ENCODE measurements at regions not wholly inside any gene's neighbourhood (a gene's known extent, or its start where the extent isn't known, plus 50 kb on each side); places are given as distances from the start of the nearest gene placed in this dataset.

GRCh38 chr3:73243740-73244139 is 182.3 kb downstream of the EBLN2 start:
- TF ChIP-seq CTCF (IDR thresholded peaks at IDR 0.05) (no peak), POLR2A (IDR thresholded peaks at IDR 0.05) (no peak)
- no peak overlapping the region for H3K4me3 ChIP-seq
- intact Hi-C loops (cut with DNase I; ENCODE audit: low total_unique reads), result no loop called here
- no peaks in the 10 kb centered on the region for H3K36me3 ChIP-seq
- no peaks in the 10 kb centered on the region for H3K4me1 ChIP-seq
- H3K27me3 ChIP-seq, result no peaks in the 10 kb centered on the region
- no peak overlapping the region for H3K27ac ChIP-seq
- DNase-seq (ENCODE audit: low spot score in 2 of 2), result no peak
- no peaks in the 10 kb centered on the region for H3K9me3 ChIP-seq

- Histone ChIP-seq H3K36me3 (no peaks in the 10 kb centered on the region), H3K27me3 (no peaks in the 10 kb centered on the region), H3K9me3 (no peaks in the 10 kb centered on the region), H3K27ac (no peak overlapping the region), H3K4me3 (no peak overlapping the region), H3K4me1 (no peaks in the 10 kb centered on the region)
- TF ChIP-seq POLR2AphosphoS5 (IDR thresholded peaks at IDR 0.05), result no peak
- TF ChIP-seq POLR2A (IDR thresholded peaks at IDR 0.05), result no peak
- no peak for TF ChIP-seq CTCF (IDR thresholded peaks at IDR 0.05)
- no peak for DNase-seq (ENCODE audit: low spot score in 2 of 2)
- intact Hi-C loops (cut with DNase I; ENCODE audit: low total_unique reads), result no loop called here
These were observed 184.0 kb downstream of the EBLN2 start for GRCh38 chr3:73245459-73245858.

GRCh38 chr3:73249047-73249446 is 187.6 kb downstream of the EBLN2 start:
- H3K9me3 ChIP-seq, result no peaks in the 10 kb centered on the region
- no peaks in the 10 kb centered on the region for H3K36me3 ChIP-seq
- no peaks in the 10 kb centered on the region for H3K27me3 ChIP-seq
- H3K4me3 ChIP-seq, result no peak overlapping the region
- intact Hi-C loops (cut with DNase I; ENCODE audit: low total_unique reads), result no loop called here
- no peak overlapping the region for H3K27ac ChIP-seq
- no peaks in the 10 kb centered on the region for H3K4me1 ChIP-seq
- no peak for DNase-seq (ENCODE audit: low spot score in 2 of 2)
- TF ChIP-seq POLR2AphosphoS5 (IDR thresholded peaks at IDR 0.05) (no peak), POLR2A (IDR thresholded peaks at IDR 0.05) (no peak), CTCF (IDR thresholded peaks at IDR 0.05) (no peak)

- H3K4me3 ChIP-seq, result no peak overlapping the region
- H3K27ac ChIP-seq, result no peak overlapping the region
- intact Hi-C loops (cut with DNase I; ENCODE audit: low total_unique reads), result no loop called here
- DNase-seq (ENCODE audit: low spot score in 2 of 2), result no peak
- H3K27me3 ChIP-seq, result no peaks in the 10 kb centered on the region
- no peaks in the 10 kb centered on the region for H3K9me3 ChIP-seq
- H3K36me3 ChIP-seq, result no peaks in the 10 kb centered on the region
- H3K4me1 ChIP-seq, result no peaks in the 10 kb centered on the region
- no peak for TF ChIP-seq CTCF (IDR thresholded peaks at IDR 0.05)
- TF ChIP-seq POLR2A (IDR thresholded peaks at IDR 0.05), result no peak
- no peak for TF ChIP-seq POLR2AphosphoS5 (IDR thresholded peaks at IDR 0.05)
These were observed 192.6 kb downstream of the EBLN2 start for GRCh38 chr3:73254062-73254461.

GRCh38 chr3:73255609-73256029 is 194.2 kb downstream of the EBLN2 start:
- TF ChIP-seq CTCF (IDR thresholded peaks at IDR 0.05) (no peak), POLR2AphosphoS5 (IDR thresholded peaks at IDR 0.05) (no peak), POLR2A (IDR thresholded peaks at IDR 0.05) (no peak)
- H3K4me3 ChIP-seq, result no peak overlapping the region
- DNase-seq (ENCODE audit: low spot score in 2 of 2), result no peak
- no peaks in the 10 kb centered on the region for H3K9me3 ChIP-seq
- no peak overlapping the region for H3K27ac ChIP-seq
- no peaks in the 10 kb centered on the region for H3K4me1 ChIP-seq
- intact Hi-C loops (cut with DNase I; ENCODE audit: low total_unique reads), result no loop called here
- no peaks in the 10 kb centered on the region for H3K36me3 ChIP-seq
- H3K27me3 ChIP-seq, result no peaks in the 10 kb centered on the region

Measured in breast epithelium (tissue), 4 donors.